GM20000 (cell line): ENCODE measurements at regions not wholly inside any gene's neighbourhood (a gene's known extent, or its start where the extent isn't known, plus 50 kb on each side); places are given as distances from the start of the nearest gene placed in this dataset.

ENCODE experiments used
- DNase-seq: peaks from one replicate; pipeline ENCODE4 v3.0.0; 2012; ENCODE audit warnings: low spot score
- CTCF ChIP-seq: IDR thresholded peaks from 2 replicates; pipeline ENCODE4 v1.5.1; 2012; ENCODE audit warnings: mild to moderate bottlenecking, control low read depth; ENCODE audit errors: extremely low read depth, missing control alignments

DNA sequence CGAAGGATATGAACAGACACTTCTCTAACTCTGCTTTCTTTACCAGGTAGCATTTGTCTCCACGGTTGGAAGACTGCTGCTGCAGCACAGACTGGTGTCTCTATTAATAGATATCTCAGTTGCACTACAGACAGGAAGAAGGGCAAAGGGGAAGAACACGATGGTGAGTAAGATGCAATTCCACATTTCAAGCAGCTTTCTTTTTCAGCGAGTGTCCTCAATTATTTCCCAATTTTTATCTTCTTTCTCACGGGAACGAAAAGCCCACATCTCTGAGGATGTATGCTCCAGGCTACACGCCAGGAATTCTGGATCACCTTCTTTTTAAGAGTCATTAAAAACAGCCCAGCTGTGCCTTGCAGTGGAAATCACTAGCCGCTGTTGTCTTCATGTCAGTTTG lies 311.6 kb upstream of the ECI2 start:
- TF ChIP-seq CTCF: no peak
- DNase-seq: no peak

- no peak for DNase-seq
- no peak for TF ChIP-seq CTCF
Observed at GRCh38 chr6:4441981-4442434, 306.6 kb upstream of the ECI2 start.

DNA sequence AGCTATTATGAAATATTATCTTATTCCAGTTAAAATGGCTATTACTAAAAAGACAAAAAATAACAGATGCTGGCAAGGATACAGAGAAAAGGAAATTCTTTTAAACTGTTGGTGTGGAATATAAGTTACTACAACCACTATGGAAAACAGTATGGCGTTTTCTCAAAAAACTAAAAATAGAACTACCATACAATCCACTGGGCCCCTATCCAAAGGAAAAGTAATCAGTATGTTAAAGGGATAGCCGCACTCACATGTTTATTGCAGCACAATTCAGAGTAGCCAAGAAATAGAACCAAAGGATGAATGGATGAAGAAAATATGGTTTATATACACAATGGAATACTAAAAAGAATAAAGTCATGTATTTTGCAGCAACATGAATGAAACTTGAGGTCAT lies 303.8 kb upstream of the ECI2 start:
- DNase-seq: no peak
- no peak for TF ChIP-seq CTCF

- no peak for DNase-seq
- TF ChIP-seq CTCF: no peak
Observed at GRCh38 chr6:4437342-4437741, 302.0 kb upstream of the ECI2 start.

- no peak for TF ChIP-seq CTCF
Observed at GRCh38 chr6:4435981-4436445, 300.6 kb upstream of the ECI2 start.

DNA sequence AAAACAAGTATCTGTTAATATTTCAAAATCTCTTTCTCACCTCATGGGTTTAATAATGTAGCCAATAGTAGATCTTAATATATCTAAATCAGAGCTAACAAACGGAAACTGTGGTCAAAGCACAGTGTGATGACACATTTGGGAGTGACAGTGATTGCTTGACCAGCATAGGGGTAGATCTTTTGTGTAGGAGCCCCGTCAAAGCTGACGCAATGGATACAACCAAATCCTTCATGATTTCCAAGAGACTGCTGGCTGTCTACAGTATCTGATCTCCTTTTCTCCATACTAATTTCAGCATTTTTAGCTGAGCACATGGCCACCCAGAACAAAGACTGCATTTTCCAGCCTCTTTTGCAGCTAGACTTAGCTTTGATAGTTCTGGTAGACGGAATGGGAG lies 299.3 kb upstream of the ECI2 start:
- TF ChIP-seq CTCF: no peak
- DNase-seq: no peak

More at GRCh38 chr6:4435981-4436445, 300.6 kb upstream of the ECI2 start:
- DNase-seq: no peak

DNA sequence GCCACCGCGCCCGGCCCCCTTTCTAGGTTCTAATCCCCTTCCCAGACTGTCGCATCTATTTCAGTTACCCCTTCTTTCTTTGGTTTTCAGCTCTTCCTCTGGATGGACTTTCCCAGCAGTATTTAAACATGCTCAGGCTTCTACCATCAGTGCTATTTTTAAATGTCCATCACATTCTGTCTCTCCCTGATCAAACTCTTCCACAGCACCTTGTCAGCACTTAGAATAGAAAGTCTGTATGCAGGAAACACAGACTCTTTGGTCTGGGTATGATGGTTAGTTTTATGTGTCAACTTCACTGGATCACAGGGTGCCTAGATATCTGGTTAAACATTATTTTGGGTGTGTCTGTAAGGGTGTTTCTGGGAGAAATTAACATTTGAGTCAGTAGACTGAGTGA lies 297.8 kb upstream of the ECI2 start:
- no peak for DNase-seq
- TF ChIP-seq CTCF: no peak
